Activated naive CD8-positive, alpha-beta T cell treated with anti-CD3 and anti-CD28 coated beads, Interleukin-2, amount 50 U/mL, for 16 hours (primary cell): ENCODE measurements at regions not wholly inside any gene's neighbourhood (a gene's known extent, or its start where the extent isn't known, plus 50 kb on each side); places are given as distances from the start of the nearest gene placed in this dataset.
"Not testable (repeated sequence)": the region's sequence is repeated elsewhere in the genome, so short reads cannot be mapped to it uniquely, and the experiment has no call there.

Experiments
- DNase-seq: peaks from one replicate; pipeline ENCODE4 v3.0.0-alpha.2; 2020; ENCODE audit warnings: low read depth, low spot score

DNA sequence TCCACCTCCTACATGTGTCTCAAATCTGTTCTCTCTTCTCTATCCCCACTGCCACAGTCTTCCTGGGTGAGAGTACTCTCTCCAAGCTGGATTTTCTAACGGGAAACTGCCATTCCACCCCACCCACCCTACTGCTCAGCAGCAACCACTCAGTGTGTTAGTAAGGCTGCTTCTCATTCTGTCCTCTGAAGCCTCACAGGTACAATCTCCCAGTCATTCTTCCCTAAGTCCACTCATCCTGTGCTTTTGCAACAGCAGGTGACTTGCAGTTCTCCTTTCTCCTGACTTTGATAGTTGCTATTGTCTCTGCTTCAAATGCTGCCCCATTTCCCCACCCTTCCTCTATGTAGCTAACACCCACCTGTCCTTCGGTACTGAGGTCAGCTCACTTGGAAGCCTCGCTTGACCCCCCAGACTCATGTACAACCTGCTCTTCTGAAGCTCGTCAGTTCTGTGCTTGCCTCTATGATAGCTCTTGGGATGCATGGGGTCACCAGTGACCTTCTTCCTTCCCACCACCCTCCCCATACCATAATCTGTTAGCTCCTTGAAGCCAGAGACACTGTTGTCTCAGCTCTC, 188.9 kb downstream of the RRAGC start:
- no peak for DNase-seq

DNA sequence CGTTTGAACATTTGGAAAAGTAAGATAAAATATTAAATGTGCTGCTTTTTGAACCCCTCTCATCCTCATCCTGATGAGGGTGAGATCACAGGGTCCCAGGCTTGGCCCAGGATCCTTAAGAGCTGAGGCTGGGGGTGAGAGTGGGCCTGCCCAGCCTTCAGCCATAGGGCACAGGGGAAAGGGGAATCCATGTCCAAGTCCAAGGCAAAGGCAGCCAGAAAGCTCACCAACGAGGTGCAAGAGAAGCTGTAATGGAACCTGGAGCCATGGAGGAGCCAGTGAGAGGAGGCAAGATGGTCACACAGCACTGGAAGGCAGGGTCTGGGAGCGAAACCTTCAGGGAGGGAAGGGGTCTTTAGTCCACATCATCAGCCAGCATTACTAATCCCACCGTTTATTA, 191.9 kb downstream of the RRAGC start:
- DNase-seq, result no peak

DNA sequence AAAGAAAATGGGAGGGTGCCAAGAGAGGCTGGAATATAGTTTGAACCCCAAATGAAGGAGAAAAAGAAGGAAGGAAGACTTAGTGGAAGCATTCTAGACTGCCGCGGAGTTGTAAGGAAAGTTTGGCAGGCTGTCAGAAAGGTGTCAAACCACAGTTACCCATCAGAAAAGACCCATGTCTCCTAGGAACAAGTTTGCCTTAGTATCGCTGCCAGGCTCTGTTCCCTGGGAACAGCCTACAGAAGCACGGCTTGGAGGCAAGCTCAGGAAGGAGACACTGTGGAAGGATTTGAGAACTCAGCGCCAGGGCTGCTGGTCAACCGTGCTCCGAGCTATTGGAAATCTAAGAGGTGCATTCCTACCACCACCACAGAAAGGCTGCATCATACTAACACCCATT, 197.4 kb downstream of the RRAGC start:
- no peak for DNase-seq

DNA sequence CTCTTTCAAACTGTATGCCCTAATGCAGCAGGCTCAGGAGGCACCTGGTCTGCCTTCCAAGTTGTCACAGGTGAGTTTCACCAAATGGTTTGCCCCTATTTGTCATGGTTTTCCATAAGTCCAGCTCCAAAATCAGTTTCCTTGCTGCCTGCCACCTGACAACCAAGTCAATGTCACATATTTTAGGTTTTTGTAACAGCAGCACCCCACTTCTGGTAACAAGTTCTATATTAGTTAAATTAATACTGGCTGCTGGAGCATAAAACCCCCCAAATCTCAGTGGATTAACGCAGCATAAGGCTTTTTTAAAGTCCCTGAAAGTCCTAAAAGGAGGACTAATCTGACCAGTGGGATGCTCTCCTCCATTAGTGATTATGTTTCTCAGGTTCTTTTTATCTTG, 200.7 kb downstream of the RRAGC start:
- DNase-seq, result no peak

DNA sequence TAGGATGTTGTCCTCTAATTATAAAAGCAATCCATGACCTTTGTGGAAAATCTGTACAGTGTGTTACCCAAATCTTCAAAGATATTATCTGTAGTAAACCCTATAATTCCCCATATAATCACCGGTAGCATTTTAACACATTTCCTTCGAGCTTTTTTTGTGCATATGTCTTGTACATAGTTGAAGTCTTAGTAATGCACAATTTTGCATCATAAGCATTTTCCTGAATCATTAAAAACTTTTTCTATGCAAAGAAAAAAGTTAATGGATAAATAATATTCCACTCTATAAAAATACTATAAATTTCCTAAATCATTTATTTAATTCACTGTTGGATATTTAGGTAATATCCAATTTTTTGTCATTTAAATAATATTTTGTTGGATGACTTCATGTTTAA, 201.7 kb downstream of the RRAGC start:
- no peak for DNase-seq

DNA sequence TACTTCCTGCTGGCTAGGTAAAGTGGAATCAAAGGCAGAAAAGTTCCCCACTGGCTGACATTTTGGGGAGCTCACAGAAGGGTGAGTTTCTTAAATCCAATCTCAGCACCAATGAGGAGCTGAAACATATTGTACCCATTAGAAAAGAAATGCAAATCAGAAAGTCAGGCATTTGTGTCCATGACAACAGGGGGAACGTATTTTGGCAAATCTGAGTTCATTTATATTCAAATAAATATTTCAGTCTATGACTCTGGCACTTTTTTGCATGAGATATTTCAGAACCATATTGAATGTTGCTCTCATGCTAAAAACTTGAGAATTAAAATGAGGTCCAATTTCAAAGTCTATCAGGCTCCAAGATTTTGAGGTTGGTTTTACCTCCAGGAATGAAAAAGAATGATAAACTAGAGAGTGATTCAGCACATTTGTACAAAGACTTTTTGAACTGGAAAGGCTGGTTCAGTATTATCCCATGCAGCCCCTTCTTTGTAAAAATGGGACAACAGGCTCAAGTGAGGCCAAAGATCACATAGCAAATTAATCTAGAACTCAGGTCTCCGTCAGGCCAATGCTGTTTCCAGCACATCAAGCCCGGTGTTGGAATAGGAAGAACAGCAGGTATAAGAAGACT, 202.2 kb downstream of the RRAGC start:
- DNase-seq, result no peak

DNA sequence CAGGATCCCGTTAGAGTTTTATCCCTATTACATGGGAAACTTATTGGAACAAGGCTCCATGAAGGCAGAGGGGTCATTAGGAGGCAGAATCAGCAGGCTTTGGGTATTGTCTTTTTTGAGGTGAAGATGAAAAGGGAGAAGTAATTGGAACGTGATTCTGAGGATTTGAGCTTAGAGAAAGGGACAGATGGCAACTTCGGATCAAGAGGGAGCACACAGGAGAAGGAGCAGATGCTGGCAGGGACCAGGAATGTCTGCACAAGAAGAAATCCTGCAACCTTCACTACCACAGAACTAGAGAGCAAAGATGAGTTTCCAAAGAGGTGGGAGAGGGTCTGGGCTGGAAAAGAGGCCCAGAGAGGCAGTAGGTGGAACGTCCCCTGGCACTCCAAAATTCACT, 202.8 kb downstream of the RRAGC start:
- DNase-seq, result no peak

DNA sequence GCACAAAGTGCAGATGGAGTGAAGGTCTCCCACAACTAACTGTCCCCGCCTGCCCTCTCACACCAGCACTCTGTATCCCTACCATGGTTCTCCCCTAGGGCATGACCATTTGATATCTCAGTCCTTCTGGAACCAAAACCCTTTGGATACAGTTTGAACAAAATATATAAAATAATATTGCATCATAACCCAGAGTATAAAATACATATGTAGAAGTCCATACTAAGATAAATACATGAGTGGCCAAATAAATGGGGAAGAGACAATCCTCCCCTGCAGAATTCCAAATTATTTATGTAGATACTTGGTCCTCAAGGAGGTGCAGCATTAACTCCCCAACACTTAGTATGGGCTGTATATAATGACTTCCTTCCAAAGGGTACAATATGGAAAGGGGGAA, 207.4 kb downstream of the RRAGC start:
- DNase-seq, result no peak

DNA sequence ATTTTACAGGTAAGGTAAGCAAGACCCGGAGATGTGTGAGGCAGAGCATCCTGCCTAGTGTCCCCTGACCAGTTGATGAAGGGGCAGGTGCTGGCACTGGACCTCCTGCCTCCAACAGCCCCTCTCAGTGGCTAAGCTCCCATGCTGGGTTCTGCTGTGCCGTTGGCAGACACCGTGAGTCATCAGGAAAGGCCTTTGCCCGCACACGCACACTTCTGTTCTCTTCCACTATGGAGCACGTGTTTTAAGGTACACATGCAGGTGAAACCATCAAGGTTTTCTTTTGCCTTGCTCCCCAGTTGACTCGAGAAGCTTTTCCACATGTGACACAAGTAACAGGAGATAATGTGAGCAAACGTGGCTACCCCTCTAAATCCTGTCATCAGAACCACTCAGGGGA, 207.9 kb downstream of the RRAGC start:
- no peak for DNase-seq

DNA sequence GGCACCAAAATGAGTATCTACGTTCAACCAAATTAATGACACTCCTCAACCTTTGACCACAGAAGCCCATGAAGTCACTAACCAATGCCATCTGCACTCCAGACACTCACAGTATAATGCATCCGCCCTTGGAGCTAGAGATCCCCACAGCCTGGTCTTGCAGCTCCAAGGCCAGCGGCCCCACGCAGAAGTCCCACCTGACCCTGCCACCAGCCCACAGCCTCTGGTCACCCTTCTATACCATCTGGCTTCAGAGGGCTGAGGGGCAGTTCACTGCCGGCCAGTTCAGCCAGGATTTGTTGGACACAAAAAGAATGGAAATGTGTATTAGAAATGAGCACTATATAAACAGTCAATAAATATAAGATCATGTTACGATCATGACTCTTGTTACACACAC, 211.2 kb downstream of the RRAGC start:
- DNase-seq, result no peak

DNA sequence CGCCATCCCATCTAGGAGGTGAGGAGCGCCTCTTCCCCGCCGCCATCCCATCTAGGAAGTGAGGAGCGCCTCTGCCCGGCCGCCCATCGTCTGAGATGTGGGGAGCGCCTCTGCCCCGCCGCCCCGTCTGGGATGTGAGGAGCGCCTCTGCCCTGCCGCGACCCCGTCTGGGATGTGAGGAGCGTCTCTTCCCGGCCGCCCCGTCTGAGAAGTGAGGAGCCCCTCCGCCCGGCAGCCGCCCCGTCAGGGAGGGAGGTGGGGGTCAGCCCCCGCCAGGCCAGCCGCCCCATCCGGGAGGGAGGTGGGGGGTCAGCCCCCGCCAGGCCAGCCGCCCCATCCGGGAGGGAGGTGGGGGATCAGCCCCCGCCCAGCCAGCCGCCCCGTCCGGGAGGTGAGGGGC, 212.2 kb downstream of the RRAGC start:
- not testable (repeated sequence) for DNase-seq

DNA sequence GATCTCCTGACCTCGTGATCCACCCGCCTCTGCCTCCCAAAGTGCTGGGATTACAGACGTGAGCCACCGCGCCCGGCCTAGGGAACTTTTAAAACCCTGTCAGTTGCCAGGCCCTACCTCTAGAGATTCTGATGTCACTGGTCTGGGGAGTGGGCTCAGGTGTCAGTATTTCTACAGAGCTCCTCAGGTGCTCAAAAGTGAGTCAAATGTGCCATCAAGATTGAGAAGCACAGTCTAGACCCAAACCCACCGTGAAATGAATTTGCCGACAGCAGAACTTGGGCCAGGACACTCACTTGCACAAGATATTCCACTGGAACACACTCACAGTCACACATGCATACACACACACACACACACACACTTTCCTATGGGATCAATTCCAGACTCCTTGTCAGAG, 215.5 kb downstream of the RRAGC start:
- no peak for DNase-seq

DNA sequence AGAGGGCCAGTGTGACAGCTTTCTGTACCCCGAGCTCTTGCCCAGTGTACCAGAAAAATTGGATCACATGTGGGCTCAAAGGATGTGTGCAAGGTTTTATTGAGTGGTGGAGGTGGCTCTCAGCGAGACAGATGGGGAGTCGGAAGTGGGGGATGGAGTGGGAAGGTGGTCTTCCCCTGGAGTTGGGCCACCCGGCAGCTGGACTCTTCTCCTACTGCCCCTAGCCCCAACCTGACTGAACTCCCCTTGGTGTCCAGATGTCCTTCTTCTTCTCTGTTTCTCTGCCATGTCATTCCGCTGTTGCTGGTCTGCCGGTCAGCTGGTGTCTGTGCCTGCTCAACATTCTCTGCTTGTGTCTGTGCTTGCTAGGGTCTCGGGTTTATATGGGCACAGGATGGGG, 217.9 kb downstream of the RRAGC start:
- no peak for DNase-seq

DNA sequence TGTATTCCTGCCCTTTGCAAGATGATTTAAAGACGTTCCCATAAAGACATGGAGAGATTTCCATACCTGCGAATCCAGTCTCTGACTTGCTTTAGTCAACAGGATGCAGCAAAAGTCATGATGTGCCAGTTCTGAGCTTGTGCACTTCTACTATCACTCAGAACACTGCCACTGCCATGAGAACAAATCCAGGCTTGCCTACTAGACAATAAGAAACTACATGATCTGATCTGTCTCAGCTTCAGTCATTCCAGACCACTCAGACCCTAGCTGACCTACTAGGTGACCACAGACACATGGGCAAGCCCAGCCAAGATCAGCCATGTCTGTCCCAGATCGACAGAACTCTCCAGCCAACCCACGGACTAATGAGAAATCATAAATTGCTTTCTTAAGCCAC, 219.2 kb downstream of the RRAGC start:
- DNase-seq, result no peak

DNA sequence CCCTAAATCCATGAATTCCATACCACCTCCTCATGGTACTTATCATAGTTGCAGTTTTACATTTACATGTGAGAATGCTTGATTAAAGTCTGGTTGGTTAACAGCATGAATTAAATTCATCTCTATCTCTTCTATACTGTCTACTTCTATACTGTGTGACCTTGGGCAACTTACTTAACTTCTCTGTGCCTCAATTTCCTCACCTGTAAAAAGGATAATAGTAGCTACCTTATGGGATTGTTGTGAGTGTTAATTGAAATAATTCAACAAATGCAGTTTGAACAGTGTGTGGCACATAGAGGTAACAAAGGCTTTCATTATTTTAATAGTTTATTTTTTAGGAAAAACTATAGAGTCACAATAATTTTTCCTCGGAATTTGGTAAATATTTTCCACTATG, 231.3 kb downstream of the RRAGC start:
- DNase-seq, result no peak

DNA sequence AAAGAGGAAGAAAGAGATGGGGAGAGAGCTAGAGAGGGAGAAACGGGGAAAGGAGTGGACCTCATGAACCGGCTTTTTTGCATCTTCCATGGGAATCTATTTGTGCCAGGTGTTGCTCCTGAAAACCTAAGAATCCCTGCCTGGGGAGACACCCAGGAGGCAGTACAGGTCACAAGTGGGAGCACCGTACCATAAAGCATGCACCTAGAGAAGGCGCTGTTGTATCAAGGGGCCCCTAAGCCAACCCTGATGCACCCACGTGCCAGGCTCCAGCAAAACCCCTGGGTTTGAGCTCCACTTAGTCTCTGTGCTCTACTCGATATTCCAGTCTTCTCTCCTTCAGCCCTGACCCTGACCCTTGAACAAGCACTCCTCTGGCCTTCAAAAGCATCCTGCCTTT, 233.6 kb downstream of the RRAGC start:
- DNase-seq, result no peak

DNA sequence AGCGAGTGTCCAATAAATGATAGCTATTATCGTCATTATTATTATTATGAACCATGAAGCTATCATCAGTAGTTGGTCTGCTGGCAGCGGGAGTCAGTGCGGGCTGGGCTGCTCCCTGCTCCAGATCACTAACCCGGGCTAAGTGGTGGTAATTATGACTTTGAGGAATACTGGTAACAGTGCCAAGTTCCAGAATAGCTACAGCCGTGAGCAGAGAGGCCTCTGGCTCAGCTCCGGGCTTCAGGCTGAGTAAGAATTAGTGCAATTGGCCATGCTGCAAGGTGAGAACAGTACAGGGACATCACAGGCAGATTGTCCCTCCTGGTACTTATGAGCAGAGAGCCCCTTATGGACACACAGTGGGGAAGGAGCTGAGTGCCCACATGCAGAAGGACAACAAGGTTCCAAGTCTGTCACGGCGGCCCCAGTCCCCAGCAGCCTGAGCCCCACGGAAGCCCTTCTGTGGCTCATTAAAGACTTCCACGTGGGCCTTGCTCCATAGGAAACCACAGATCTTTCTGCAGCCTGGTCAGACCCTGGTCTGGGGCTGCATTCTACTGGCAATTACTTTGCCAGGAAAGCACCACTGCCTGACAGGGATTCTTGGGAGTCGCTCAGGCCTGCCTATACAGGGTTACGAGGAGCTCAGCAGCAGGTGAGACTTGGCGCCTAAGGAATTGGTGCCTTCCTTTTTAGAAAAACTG, 235.1 kb downstream of the RRAGC start:
- no peak for DNase-seq

DNA sequence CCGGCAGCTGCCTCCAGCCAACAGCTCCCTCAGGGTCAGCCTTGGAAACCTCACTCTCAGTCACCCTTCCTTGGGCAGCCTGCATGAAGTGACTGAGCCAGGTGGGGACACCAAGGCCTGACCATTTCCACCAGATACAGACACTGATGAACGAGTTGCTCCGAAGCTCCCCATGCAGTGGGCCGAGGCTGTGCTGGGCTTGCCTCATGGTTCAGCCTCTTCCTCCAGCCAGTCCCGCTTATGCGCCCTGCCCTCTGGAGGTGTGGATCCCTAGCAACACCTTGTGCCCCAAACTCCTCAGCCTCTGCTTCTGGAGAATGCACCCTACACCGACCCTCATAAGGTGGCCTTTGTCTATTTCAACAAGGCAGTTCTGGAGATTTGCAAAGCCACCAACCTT, 236.0 kb downstream of the RRAGC start:
- DNase-seq, result no peak

DNA sequence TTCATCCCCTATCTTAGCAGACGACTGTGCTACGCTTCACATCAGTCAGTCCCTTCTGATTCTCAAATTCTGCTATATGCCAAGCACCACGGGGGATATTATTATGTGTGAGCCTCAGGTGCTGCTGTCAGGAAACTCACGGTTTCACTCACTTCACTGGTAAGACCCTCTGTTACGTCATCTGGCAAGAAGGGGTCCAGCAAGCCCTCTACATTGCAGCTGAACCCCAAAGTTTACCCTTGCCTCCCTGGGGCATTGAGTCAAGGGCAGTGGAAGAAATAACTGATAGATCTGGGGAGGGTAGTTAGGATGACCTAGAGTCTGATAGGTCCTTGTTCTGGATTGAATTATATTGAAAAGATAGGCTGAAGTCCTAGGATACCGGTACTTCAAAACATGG, 237.4 kb downstream of the RRAGC start:
- DNase-seq, result no peak

DNA sequence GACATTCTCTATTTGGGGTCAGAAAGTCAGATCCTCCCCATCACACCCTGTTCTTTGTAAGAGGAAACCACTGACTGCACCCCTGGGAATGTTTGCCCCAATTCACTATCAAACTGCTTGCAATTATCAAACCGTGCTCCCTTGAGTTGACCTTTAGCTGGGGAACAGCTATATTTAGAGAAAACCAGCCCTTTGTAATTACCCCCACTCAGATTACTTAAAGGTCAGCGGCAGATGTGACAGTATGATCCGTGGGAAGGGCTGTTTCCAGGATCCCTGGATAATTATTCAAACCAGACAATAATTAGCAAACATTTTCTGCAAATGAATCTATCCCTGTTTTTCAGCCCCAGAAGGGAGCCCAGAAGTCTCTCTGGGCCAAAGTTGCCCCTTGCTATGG, 242.7 kb downstream of the RRAGC start:
- no peak for DNase-seq

DNA sequence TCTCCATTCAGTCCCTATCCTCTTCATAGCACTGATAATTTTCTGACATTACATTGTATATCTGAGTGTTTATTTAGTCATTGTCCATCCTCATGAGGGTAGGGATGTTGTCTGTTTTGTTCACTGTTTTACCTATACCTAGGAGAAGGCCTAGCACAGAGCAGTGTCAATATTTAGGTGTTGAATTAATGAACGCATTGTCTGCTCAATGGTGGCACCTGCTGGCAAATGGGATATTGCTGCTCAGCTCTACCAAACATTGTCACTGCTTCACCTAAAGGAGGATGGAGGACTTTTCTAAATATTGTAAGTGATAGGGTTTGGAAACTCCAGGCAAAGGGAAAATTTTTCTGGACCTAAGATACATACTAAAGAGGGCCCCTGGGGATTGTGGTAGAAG, 243.9 kb downstream of the RRAGC start:
- DNase-seq, result no peak

DNA sequence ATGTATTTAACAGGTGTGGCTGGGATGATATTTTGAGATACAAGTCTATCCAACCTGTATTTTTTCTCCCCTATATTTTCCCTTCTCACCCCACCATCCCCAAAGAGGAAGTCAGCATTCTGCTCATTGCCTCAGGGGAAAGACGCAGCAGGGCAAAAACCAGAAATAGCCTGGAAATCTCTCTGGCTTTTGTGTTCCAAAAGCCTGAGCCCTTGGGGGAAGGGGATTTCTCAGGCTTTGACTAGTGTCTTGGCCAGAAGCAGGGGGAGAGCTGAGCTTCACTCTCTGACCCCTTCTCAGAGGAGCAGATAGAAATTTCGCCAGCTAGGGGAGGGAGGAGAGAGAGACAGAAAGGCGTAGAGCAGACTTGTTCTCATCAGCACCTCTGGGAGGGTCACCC, 244.7 kb downstream of the RRAGC start:
- no peak for DNase-seq

DNA sequence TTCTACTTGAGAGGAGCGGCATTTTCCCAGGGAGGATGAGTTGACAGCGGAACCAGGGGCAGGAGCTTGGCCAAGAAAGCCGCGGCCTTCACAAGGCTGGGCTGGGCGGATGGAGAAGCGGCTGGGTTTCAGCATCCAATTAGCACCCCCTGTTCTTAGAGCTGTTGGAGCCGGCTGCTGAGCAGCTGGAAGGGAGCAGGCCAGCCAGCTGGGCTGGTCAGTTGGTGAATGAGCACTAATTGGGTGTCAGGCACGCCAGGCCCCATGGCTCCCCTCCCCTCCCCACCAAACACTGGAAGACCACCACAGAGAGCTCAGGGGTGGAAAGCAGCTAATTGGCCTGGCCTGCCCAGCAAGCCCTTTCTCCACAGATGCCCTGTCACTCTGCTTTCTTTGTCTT, 245.6 kb downstream of the RRAGC start:
- DNase-seq, result no peak

DNA sequence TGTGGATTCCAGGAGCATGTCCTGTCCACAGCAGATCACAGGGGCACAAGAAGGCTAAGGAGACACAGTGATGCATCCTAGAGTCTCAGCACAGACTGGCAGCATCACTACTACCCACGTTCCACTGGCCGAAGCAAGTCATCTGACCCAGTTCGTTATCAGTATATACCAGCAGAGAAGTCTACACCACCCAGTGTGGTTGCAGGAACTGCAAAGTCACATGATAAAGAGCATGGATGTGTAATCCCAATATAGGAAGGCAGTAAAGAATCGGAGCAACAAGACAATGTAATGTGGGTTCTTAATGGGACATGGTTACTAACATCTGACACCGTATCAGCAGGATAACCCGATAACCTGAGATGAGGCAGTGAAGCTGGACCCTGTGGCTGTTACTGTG, 246.6 kb downstream of the RRAGC start:
- DNase-seq, result no peak
